ENCODE measurements at regions not wholly inside any gene's neighbourhood (a gene's known extent, or its start where the extent isn't known, plus 50 kb on each side); places are given as distances from the start of the nearest gene placed in this dataset.

DNA sequence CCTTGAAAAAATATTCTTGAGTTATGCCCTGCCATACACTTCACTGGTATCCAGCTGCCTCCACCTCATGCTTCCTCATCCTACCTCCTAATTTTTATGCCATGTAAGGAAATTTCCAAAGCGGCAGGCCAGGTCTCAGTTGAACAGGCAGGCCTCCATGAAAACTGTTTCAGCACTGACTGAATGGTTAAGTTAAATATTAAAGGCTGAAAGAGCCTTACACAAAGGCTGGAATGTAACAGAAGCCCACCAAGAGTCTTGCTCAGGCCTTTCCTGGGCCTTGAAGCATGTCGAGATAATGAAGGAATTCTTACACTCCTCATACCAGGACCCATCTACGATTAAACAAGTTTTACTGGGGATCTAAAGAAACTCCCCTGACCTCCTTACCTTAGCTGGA, 359.6 kb upstream of the NOCT start:
- Histone ChIP-seq H3K4me1 (ENCODE audit: insufficient read depth, low read length, poor library complexity, severe bottlenecking) (no peaks in the 10 kb centered on the region), H3K27me3 (ENCODE audit: insufficient read depth, low read length, poor library complexity, severe bottlenecking) (no peaks in the 10 kb centered on the region), H3K9ac (ENCODE audit: low read depth, low read length, poor library complexity, severe bottlenecking) (no peak overlapping the region), H4K20me1 (ENCODE audit: insufficient read depth, low read length, poor library complexity, severe bottlenecking) (no peaks in the 10 kb centered on the region), H3K4me3 (ENCODE audit: low read length, poor library complexity, severe bottlenecking) (no peak overlapping the region), H3K9me2 (replicated peaks; ENCODE audit: low read depth, low read length) (0 out of 2 replicates have a peak, but pooled peaks cover 5% of the 10 kb centered on the region), H3K36me3 (ENCODE audit: insufficient read depth, low read length) (no peaks in the 10 kb centered on the region), H3K4me2 (ENCODE audit: low read depth, low read length, poor library complexity, severe bottlenecking) (no peak overlapping the region), H3F3A (ENCODE audit: low read depth) (no peaks in the 10 kb centered on the region), H3K9me3 (ENCODE audit: insufficient read depth, low read depth, low read length) (no peaks in the 10 kb centered on the region), H2AFZ (ENCODE audit: low read length) (no peak overlapping the region), H3K79me2 (ENCODE audit: insufficient read depth, low read length) (no peaks in the 10 kb centered on the region)
- no peak for TF ChIP-seq EZH2phosphoT487 (IDR thresholded peaks at IDR 0.05; ENCODE audit: borderline replicate concordance)
- TF ChIP-seq, protein P1, sequence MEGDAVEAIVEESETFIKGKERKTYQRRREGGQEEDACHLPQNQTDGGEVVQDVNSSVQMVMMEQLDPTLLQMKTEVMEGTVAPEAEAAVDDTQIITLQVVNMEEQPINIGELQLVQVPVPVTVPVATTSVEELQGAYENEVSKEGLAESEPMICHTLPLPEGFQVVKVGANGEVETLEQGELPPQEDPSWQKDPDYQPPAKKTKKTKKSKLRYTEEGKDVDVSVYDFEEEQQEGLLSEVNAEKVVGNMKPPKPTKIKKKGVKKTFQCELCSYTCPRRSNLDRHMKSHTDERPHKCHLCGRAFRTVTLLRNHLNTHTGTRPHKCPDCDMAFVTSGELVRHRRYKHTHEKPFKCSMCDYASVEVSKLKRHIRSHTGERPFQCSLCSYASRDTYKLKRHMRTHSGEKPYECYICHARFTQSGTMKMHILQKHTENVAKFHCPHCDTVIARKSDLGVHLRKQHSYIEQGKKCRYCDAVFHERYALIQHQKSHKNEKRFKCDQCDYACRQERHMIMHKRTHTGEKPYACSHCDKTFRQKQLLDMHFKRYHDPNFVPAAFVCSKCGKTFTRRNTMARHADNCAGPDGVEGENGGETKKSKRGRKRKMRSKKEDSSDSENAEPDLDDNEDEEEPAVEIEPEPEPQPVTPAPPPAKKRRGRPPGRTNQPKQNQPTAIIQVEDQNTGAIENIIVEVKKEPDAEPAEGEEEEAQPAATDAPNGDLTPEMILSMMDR (conservative IDR thresholded peaks at IDR 0.05; ENCODE audit: low read length) = no peak

DNA sequence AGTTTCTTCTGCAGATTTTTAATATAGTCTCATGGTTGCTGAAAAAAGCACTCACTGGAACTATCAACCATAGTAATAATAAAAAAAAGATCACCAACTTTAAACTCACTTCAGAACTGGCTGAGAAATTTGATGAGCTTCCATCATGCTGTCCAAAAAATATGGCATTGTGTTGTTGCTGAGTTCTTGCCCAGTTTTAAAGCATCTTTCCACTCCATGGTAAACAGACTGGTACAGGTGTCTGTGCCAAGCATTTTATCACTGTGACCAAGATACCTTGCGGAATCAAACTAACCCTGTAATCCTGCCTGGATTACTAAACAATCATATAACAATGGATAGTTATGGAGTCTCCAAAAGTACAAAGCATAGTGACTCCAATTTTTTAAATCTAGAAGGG, 360.3 kb upstream of the NOCT start:
- H3K27me3 ChIP-seq (ENCODE audit: insufficient read depth, low read length, poor library complexity, severe bottlenecking) = no peaks in the 10 kb centered on the region
- no peaks in the 10 kb centered on the region for H4K20me1 ChIP-seq (ENCODE audit: insufficient read depth, low read length, poor library complexity, severe bottlenecking)
- TF ChIP-seq, protein P1 (conservative IDR thresholded peaks at IDR 0.05; ENCODE audit: low read length) = no peak
- TF ChIP-seq EZH2phosphoT487 (IDR thresholded peaks at IDR 0.05; ENCODE audit: borderline replicate concordance) = no peak
- no peaks in the 10 kb centered on the region for H3K79me2 ChIP-seq (ENCODE audit: insufficient read depth, low read length)
- H3K36me3 ChIP-seq (ENCODE audit: insufficient read depth, low read length) = no peaks in the 10 kb centered on the region
- H2AFZ ChIP-seq (ENCODE audit: low read length) = no peak overlapping the region
- H3K9ac ChIP-seq (ENCODE audit: low read depth, low read length, poor library complexity, severe bottlenecking) = no peak overlapping the region
- no peaks in the 10 kb centered on the region for H3F3A ChIP-seq (ENCODE audit: low read depth)
- 0 out of 2 replicates have a peak, but pooled peaks cover 5% of the 10 kb centered on the region for H3K9me2 ChIP-seq (replicated peaks; ENCODE audit: low read depth, low read length)
- H3K4me3 ChIP-seq (ENCODE audit: low read length, poor library complexity, severe bottlenecking) = no peak overlapping the region
- H3K9me3 ChIP-seq (ENCODE audit: insufficient read depth, low read depth, low read length) = no peaks in the 10 kb centered on the region
- H3K4me2 ChIP-seq (ENCODE audit: low read depth, low read length, poor library complexity, severe bottlenecking) = no peak overlapping the region
- no peaks in the 10 kb centered on the region for H3K4me1 ChIP-seq (ENCODE audit: insufficient read depth, low read length, poor library complexity, severe bottlenecking)

DNA sequence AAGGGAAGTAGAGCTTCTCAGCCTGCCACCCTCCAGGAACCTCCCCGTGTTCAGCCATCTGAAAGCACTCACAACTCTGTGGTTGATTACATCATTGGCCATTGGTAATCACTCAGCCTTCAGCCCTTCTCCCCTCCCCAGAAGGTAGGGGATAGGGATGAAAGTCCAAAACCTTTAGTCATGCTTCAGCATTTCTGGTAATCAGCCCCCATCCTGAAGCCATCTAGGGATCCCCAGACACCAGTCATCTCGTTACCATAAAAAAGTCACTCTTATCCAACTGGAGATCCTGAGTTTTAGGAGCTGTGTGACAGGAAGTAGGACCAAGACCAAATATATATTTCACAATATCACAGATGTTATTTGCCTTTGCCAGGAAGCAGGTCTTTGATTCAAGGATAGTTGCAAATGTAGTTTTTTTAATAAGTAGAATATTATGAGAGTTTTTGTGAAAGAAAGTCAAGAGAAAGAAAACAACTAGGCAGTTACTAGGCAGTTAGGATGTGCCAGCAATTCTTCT, 364.6 kb upstream of the NOCT start:
- no peaks in the 10 kb centered on the region for H3F3A ChIP-seq (ENCODE audit: low read depth)
- H3K9me3 ChIP-seq (ENCODE audit: insufficient read depth, low read depth, low read length) = no peaks in the 10 kb centered on the region
- H3K4me2 ChIP-seq (ENCODE audit: low read depth, low read length, poor library complexity, severe bottlenecking) = no peak overlapping the region
- H3K27me3 ChIP-seq (ENCODE audit: insufficient read depth, low read length, poor library complexity, severe bottlenecking) = no peaks in the 10 kb centered on the region
- no peak for TF ChIP-seq EZH2phosphoT487 (IDR thresholded peaks at IDR 0.05; ENCODE audit: borderline replicate concordance)
- TF ChIP-seq, protein P1 (conservative IDR thresholded peaks at IDR 0.05; ENCODE audit: low read length) = no peak
- no peak overlapping the region for H3K9ac ChIP-seq (ENCODE audit: low read depth, low read length, poor library complexity, severe bottlenecking)
- H3K4me3 ChIP-seq (ENCODE audit: low read length, poor library complexity, severe bottlenecking) = no peak overlapping the region
- no peaks in the 10 kb centered on the region for H3K79me2 ChIP-seq (ENCODE audit: insufficient read depth, low read length)
- H3K9me2 ChIP-seq (replicated peaks; ENCODE audit: low read depth, low read length) = 0 out of 2 replicates have a peak, but pooled peaks cover 5% of the 10 kb centered on the region
- no peak overlapping the region for H2AFZ ChIP-seq (ENCODE audit: low read length)
- H3K4me1 ChIP-seq (ENCODE audit: insufficient read depth, low read length, poor library complexity, severe bottlenecking) = no peaks in the 10 kb centered on the region
- no peaks in the 10 kb centered on the region for H3K36me3 ChIP-seq (ENCODE audit: insufficient read depth, low read length)
- H4K20me1 ChIP-seq (ENCODE audit: insufficient read depth, low read length, poor library complexity, severe bottlenecking) = no peaks in the 10 kb centered on the region
